ENCODE measurements at regions not wholly inside any gene's neighbourhood (a gene's known extent, or its start where the extent isn't known, plus 50 kb on each side); places are given as distances from the start of the nearest gene placed in this dataset.
A peak's percentile ranks its signal among the peaks of the same experiment; 100 is the strongest.

DNA sequence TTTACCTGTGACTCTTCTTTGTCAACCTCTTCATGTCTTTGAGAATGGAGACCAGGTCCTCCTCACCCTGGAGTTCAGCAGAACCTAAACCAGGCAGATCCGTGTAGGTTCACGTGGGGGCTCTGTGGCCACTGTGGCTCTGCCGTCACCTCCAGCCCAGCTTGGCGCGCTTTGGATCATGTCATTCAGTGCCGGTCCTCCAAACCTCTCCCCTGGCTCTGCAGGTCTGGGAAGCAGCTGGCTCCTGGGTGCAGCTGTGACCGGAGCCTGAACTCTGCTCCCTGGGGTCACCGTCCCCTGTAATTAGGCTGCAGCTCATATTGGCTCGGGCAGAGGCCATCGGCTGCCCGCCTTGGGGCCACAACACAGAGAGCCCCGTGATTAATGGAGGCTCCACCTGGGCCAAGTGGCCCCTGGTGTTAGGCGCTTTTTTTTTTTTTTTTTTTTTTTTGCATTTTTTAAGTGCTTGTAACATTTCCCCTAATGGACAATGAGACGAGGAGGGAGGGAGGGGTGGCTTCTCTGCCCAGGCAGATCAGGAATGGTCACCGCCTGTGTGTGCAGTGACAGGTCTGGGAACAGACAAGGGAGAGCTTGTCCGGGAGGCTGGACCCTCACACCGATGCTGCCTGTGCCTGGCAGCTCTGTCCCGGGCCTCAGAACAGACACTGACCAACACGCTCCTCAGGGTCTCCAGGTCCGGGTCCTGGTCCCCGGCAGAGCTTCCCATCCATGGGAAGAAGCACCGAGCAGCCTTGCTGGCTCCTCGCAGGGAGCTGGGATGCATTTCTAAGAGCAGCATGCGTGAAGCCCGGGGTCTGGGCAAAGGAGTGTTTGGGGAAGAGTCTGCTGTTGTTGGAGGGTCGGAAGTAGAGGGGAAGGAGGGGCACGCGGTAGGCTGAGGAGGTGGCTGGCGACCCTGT is 247.9 kb downstream of the SEC14L1 start (continued):
- TF ChIP-seq JARID2 (CRISPR knock-in tag; IDR thresholded peaks at IDR 0.05; ENCODE audit: insufficient replicate concordance) = no peak
- TF ChIP-seq, protein P1, sequence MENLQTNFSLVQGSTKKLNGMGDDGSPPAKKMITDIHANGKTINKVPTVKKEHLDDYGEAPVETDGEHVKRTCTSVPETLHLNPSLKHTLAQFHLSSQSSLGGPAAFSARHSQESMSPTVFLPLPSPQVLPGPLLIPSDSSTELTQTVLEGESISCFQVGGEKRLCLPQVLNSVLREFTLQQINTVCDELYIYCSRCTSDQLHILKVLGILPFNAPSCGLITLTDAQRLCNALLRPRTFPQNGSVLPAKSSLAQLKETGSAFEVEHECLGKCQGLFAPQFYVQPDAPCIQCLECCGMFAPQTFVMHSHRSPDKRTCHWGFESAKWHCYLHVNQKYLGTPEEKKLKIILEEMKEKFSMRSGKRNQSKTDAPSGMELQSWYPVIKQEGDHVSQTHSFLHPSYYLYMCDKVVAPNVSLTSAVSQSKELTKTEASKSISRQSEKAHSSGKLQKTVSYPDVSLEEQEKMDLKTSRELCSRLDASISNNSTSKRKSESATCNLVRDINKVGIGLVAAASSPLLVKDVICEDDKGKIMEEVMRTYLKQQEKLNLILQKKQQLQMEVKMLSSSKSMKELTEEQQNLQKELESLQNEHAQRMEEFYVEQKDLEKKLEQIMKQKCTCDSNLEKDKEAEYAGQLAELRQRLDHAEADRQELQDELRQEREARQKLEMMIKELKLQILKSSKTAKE (CRISPR knock-in tag; IDR thresholded peaks at IDR 0.05; ENCODE audit: borderline replicate concordance) = peak; percentile 76; the same call in 1 of the 2 replicates
- TF ChIP-seq AKAP8 (CRISPR knock-in tag; IDR thresholded peaks at IDR 0.05) = peak; percentile 59; the same call in 1 of the 2 replicates
- TF ChIP-seq SNAPC2 (CRISPR knock-in tag; IDR thresholded peaks at IDR 0.05) = 0 out of 2 replicates have a peak, but pooled peaks have one; percentile 15
- 0 out of 2 replicates have a peak, but pooled peaks have one; percentile 18 for TF ChIP-seq ZSCAN29 (CRISPR knock-in tag; conservative IDR thresholded peaks at IDR 0.05)
- TF ChIP-seq, protein P2, sequence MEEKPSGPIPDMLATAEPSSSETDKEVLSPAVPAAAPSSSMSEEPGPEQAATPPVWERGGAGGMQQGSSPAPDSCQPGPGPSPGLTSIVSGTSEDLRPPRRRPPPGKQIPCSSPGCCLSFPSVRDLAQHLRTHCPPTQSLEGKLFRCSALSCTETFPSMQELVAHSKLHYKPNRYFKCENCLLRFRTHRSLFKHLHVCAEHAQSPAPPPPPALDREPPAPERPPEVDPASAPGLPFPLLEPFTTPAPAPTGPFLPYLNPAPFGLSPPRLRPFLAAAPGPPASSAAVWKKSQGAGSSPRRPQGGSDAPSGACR (CRISPR knock-in tag; IDR thresholded peaks at IDR 0.05) = peak; percentile 55; the same call in 1 of the 2 replicates
- 0 out of 2 replicates have a peak, but pooled peaks have one; percentile 34 for TF ChIP-seq ZNF333 (CRISPR knock-in tag; IDR thresholded peaks at IDR 0.05; ENCODE audit: borderline replicate concordance)
- TF ChIP-seq ZFY (CRISPR knock-in tag; IDR thresholded peaks at IDR 0.05) = peak; percentile 57
- TF ChIP-seq, protein P3, sequence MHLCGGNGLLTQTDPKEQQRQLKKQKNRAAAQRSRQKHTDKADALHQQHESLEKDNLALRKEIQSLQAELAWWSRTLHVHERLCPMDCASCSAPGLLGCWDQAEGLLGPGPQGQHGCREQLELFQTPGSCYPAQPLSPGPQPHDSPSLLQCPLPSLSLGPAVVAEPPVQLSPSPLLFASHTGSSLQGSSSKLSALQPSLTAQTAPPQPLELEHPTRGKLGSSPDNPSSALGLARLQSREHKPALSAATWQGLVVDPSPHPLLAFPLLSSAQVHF (CRISPR knock-in tag; IDR thresholded peaks at IDR 0.05) = no peak
- TF ChIP-seq, protein P4, sequence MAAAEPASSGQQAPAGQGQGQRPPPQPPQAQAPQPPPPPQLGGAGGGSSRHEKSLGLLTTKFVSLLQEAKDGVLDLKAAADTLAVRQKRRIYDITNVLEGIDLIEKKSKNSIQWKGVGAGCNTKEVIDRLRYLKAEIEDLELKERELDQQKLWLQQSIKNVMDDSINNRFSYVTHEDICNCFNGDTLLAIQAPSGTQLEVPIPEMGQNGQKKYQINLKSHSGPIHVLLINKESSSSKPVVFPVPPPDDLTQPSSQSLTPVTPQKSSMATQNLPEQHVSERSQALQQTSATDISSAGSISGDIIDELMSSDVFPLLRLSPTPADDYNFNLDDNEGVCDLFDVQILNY (CRISPR knock-in tag; conservative IDR thresholded peaks at IDR 0.05) = no peak
- no peak for TF ChIP-seq HMG20B (CRISPR knock-in tag; conservative IDR thresholded peaks at IDR 0.05)
- TF ChIP-seq, protein P5, sequence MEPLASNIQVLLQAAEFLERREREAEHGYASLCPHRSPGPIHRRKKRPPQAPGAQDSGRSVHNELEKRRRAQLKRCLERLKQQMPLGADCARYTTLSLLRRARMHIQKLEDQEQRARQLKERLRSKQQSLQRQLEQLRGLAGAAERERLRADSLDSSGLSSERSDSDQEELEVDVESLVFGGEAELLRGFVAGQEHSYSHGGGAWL (CRISPR knock-in tag; IDR thresholded peaks at IDR 0.05) = no peak
- TF ChIP-seq GATAD1 (CRISPR knock-in tag; IDR thresholded peaks at IDR 0.05) = no peak
- 0 out of 2 replicates have a peak, but pooled peaks have one; percentile 26 for TF ChIP-seq ISL2 (CRISPR knock-in tag; IDR thresholded peaks at IDR 0.05)
- TF ChIP-seq, protein P6, sequence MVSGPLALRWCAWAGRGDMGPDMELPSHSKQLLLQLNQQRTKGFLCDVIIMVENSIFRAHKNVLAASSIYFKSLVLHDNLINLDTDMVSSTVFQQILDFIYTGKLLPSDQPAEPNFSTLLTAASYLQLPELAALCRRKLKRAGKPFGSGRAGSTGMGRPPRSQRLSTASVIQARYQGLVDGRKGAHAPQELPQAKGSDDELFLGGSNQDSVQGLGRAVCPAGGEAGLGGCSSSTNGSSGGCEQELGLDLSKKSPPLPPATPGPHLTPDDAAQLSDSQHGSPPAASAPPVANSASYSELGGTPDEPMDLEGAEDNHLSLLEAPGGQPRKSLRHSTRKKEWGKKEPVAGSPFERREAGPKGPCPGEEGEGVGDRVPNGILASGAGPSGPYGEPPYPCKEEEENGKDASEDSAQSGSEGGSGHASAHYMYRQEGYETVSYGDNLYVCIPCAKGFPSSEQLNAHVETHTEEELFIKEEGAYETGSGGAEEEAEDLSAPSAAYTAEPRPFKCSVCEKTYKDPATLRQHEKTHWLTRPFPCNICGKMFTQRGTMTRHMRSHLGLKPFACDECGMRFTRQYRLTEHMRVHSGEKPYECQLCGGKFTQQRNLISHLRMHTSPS (CRISPR knock-in tag; IDR thresholded peaks at IDR 0.05; ENCODE audit: low read depth) = peak; percentile 79; the same call in 1 of the 2 replicates
- peak; percentile 82 for TF ChIP-seq HDAC1 (CRISPR knock-in tag; IDR thresholded peaks at IDR 0.05)
- TF ChIP-seq ZNF782 (CRISPR knock-in tag; IDR thresholded peaks at IDR 0.05; ENCODE audit: borderline replicate concordance) = peak; percentile 58; the same call in 1 of the 2 replicates
- 0 out of 2 replicates have a peak, but pooled peaks have one; percentile 55 for TF ChIP-seq ZNF34 (CRISPR knock-in tag; IDR thresholded peaks at IDR 0.05; ENCODE audit: borderline replicate concordance)
- TF ChIP-seq, protein P7, sequence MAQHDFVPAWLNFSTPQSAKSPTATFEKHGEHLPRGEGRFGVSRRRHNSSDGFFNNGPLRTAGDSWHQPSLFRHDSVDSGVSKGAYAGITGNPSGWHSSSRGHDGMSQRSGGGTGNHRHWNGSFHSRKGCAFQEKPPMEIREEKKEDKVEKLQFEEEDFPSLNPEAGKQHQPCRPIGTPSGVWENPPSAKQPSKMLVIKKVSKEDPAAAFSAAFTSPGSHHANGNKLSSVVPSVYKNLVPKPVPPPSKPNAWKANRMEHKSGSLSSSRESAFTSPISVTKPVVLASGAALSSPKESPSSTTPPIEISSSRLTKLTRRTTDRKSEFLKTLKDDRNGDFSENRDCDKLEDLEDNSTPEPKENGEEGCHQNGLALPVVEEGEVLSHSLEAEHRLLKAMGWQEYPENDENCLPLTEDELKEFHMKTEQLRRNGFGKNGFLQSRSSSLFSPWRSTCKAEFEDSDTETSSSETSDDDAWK (CRISPR knock-in tag; IDR thresholded peaks at IDR 0.05) = no peak
- TF ChIP-seq KDM3A (CRISPR knock-in tag; IDR thresholded peaks at IDR 0.05; ENCODE audit: low read depth) = 0 out of 2 replicates have a peak, but pooled peaks have one; percentile 19

Data from HepG2 (cell line).